Stimulated activated CD4-positive, alpha-beta T cell treated with anti-CD3 and anti-CD28 coated beads, Interleukin-2, amount 100 ng/mL, for 48 hours (primary cell): ENCODE measurements at regions not wholly inside any gene's neighbourhood (a gene's known extent, or its start where the extent isn't known, plus 50 kb on each side); places are given as distances from the start of the nearest gene placed in this dataset.
"Not testable (repeated sequence)": the region's sequence is repeated elsewhere in the genome, so short reads cannot be mapped to it uniquely, and the experiment has no call there.

Experiments used
- DNase-seq, 2 donors: peaks; one replicate each; pipeline ENCODE4 v3.0.0-alpha.2; 2020

DNA sequence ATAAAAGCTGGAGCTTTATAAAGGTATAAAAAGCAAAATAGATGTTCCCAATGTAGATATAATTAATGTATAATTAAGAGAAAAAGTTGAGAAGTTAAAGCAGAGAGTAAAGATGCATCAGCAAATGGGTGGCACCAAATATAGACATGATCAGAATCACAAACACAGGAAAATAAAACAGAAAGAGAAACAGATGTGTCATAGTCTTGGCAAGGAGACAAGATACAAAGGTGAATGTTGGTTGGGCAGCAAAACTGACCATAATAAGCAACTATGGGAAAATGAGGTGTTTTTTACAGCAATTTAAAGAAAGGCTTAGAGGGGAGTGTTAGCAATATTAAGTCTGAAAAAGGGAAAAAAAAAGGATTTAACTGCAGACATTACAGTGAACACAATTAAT lies 135.4 kb upstream of the CLEC14A start:
- DNase-seq, result no peak

DNA sequence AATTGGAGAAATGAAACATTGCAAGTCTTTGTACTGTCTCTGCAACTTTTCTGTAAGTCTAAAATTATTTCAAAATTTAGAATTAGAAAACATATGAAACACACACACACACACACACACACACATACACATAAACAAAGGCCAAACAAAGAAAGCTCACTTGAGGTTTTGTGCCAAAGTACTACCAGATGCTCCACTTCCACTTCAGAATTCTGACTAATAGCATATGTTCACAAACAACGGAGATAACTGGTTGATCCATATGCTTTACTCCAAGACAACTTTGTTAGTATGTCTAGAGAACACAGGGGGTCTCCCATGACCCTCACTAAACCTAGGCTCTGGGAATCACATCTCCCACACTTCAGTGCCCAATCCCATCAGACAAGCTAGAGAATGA lies 133.8 kb upstream of the CLEC14A start:
- DNase-seq, result no peak

DNA sequence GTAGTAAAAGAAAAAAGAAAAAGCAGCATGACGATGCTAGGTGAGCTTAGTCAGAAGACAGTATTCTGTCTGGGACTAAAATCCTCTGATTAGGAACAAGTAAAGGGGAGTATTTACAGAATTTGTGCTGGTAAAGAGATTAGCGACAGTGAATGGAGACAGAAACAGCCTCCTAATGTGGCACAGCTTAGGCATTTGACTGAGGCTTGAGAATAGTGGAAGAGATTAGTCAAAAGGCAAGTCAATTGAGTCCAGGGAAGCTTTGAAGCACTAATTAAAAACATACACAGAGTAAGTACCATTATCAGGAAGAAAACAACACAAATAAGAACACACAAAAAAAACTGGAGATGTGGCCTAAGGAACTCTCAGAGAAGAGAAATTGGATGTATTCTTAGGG lies 131.9 kb upstream of the CLEC14A start:
- DNase-seq, result no peak

DNA sequence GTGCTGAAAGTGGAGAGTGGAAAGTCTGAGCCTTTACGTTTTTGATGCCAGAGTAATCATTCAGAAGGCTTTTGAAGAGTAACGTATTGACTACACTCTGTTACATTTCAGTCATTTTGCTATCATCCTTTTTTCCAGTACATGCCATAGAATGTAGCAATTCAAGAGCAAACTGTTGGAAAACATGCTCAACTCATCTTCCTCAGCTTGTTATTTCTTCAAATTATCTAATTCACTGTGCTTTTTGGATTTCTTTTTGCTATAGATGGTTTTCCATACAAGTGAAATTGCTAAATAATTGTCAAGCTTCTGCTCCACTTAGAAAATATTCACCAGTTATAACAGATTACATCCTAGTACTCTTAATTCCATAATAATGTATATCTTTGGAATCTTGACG lies 129.9 kb upstream of the CLEC14A start:
- DNase-seq, result no peak

DNA sequence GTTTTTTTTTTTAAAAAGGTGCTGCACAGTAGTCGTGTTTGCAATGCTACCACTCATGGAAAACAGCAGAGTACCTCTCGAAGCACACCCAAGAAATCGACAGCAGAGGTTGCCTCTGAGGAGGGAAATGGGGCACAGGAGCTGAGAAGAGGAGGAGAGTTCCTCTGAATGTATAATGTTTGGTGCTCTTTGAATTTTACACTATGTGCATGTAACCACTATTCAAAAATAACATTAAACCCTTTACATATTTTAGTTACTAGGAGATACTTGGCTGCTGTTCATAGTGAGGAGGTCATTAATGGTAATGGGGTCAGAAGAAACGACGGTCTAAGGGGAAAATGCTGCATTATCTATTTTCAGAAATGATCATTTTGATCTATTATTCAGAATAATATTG lies 129.4 kb upstream of the CLEC14A start:
- DNase-seq, result no peak

DNA sequence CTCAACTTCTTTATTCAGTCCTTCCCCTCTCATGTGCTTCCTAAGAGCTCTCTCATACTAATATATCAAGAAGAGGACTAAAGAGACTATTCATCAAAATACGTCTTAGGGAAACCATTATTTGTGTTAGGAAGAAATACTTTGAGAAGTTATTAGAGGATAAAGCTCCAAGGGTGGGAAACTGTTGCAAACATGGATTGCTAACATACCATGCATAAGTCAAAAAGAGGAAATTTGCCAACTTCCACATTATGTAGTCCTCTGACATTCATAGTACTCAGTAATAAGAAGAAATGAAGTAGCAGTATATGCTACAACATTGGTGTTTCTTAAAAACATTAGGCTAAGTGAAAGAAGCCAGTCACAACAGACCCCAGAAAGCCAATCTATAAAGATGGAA lies 128.8 kb upstream of the CLEC14A start:
- no peak for DNase-seq

DNA sequence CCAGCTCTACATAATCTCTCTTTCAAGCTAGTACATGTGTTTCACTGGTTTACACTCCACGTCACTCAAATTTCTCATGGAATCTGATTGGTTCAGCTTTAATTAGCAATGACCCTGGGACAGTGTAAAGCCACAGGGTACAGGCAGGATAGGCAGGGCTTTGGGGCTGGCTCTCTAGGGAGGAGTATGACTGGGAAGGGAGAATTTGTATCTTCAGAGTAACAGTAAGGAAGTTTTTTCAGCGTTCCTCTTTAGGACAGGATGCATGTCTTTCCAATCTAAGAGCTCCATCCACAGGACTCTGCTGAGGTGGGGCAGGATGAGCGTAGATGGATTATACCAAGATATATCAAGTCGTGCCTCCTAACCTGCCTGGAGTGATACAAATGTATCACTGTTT lies 112.0 kb upstream of the CLEC14A start:
- no peak for DNase-seq

DNA sequence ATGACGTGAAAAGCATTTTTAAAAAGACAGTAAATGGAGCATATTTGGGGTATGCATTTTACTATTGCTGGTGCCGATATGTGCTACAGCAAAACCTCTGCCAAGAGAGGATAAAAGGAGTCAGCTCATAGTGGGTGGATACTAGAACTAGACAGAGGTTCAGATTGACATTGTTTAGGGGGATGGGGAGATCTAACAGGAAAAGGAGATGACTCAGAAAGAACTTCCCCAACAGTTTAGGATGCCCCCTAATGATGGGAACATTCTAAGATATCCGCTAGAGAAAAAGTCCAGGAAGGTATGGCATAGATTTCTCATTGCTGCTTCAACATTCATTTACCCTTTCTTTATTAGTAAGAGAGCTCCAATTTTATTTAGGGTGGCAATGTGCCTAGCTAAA lies 110.5 kb upstream of the CLEC14A start:
- no peak for DNase-seq

DNA sequence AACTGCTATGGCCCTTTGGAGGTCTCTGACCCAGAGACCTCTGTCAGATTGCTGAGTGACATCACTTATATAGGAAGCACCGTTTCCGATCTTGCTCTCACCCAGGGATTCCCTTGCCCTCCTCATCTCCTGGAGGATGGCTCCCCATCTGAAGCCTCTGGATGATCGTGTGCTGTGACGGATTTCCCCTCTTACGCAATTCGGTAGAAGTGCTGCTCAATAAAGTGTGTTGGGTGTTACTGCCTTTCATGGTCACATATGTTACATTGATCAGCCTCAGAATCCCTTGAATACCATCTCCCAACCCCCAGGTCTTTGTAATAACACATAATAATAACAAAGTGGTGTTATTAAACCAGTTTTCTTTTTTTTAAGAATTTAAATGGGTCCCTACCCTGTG lies 107.3 kb upstream of the CLEC14A start:
- no peak for DNase-seq

DNA sequence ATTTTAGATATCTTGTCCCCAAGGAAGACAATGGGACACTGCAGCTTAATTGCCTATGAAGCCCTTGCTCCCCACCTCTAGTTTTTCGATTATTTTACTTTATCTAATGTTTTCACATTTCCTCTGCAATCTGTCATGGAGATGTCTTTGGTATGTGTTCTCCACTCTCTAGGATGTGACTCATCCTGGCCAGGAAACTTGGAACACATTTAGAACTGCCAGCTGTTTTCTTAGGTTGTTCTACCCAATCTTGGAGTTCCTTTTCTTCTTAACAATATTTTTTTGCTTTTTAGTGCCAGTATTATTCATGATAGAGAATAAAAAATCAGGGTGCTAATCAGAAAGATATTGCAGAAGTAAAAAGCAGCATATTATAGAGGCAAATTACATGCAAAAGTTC lies 101.7 kb upstream of the CLEC14A start:
- no peak for DNase-seq

DNA sequence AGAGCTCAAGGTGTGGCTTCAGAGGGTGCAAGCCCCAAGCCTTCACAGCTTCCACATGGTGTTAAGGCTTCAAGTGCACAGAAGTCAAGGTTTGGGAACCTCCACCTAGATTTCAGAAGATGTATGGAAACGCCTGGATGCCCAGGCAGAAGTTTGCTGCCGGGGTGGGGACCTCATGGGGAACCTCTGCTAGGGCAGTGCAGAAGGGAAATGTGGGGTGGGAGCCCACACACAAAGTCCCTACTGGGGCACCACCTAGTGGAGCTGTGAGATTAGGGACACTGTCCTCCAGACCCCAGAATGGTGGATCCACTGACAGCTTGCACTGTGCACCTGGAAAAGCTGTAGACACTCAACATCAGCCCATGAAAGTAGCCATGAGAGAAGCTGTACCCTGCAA lies 99.6 kb upstream of the CLEC14A start:
- not testable (repeated sequence) for DNase-seq

DNA sequence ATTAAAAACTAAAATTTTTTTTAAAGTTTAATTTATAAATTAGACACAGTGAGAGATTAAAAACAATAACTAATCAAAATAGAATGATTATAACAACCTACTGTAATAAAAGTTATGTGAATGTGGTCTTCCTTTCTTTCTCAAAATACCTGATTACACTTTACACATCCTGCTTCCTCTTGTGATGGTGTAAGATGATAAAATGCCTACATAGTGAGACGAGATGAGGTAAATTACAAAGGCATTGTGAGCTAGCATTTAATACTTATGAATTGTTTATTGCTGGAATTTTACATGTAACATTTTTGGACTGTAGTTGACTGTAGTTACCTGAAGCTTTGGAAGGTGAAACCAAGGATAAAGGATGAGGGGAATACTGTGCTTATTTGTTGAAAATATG lies 94.2 kb upstream of the CLEC14A start:
- DNase-seq, result no peak

DNA sequence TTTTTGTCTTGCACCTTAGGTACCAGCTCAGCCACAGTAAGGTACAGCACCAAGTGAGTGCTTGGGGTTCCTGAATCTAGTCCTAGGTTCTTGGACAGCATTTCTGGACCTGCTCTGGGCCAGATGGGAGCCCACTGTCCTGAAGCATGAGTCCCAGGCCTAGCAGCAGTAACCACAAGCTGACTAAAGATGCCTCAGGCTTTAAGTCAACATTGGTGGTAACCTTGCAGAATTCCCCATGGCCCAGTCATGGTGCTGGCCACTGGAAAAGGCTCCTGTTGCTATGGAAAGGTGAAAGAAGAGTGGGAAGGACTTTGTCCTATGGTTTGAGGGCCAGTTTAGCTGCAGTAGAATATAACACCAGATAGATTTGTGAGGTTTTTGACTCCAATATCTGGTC lies 86.9 kb upstream of the CLEC14A start:
- DNase-seq, result no peak

DNA sequence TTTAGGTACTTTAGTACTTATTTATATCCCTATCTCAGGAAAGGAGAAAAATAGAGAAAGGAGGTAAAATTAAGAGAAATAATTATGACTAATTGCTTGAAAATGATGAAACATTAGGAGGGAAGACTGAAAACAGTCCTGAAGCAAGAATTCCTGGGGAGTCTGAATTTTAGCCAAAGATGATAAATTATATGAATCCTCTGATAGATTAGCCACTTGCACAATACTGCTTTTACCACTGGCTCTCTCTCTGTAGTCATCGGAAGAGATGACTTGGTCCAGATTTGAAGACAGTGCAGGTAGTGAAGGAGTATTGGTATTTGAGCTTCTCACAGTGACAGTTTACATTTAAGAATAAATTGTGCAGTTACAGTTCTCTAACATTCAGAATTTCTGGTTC lies 83.8 kb upstream of the CLEC14A start:
- no peak for DNase-seq

DNA sequence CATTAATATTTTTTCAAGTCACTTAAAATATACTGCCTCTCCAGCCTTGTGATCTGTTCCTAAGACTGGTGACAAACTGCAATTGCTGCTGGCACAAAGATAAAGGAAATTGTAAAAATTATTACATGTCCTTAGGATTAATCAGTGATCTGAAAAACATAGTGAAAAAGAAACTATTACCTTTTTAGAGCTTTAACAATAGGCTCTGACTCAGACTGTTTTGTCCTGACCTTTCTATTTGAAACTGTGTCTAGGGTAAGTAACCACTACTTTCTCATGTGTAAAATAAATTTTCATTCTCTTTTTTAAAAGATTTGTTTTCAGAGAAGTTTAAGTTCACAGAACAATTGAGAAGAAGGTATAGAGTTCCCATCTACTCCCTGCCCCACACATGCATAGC lies 80.4 kb upstream of the CLEC14A start:
- no peak for DNase-seq

DNA sequence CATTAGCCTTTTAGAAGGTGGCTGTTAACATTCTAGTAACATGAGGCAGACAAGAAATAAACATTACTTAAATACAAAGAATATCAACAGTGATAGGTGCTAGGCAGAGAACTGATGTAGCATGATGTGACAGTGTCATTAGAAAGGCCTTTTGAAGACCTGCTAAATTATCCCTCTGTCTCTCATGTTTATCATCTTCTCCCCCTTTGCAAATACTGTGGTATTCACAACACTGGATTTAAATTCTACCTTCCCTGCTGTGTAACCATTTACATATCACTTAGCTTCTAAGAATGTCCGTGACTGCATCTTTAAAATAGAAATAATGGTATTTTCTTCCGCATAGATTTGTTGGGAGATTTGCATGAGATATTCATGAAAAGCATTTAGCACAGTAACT lies 74.4 kb upstream of the CLEC14A start:
- no peak for DNase-seq

DNA sequence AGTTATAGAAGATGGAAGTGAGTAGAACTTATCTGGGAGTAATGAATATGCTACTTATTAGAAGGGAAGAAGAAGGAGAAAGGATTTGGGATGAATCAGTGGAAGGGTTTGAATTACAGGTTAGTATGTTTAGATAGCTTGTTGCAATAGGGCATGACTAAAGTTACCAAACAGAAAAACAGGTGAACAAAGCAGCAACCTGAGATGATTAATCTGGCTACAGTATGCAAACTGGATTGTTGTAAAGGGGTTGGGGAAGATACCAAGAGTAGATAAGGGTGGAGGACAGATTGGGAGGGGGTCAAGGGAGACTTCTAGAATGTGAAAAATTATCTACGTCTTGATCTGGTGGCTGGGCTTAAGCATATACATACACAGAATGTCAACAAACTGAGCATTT lies 73.4 kb upstream of the CLEC14A start:
- no peak for DNase-seq

DNA sequence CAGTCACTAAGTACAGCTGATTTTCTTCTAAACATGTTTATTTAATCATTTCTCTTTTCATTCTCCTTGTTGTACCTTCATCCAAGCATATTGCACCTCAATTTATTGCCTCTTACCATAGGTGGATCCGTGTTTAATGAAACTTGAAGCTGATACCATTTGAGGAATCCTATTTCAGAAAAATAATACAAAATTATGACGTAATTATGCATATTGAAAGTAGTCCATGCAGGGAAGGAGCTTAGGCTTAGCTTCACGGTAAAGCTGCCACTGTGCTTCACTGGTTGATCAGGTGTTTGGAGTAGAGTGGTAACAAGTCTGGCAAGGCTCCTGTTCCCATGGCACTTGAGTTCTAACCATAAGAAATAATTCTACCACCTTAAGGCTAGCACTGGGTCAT lies 61.0 kb upstream of the CLEC14A start:
- DNase-seq, result no peak

DNA sequence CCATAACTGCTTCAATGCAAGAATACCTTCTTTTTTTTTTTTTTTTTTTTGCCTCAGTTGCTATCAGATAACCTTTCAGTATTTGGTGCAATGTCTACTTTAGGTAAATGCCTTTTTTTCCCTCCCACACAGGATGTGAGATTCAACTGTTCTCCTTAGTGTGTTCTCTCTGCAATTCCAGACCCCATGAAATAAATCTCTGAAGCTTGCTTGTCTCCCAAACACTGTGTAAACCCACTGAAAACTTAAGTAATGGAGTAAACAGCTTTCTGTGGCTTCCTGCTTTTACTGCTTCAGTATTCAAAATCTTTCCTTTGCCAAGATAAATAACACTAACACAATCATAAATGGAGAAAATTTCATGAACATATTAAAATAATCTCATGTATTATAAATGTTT lies 55.8 kb upstream of the CLEC14A start:
- DNase-seq, result no peak

DNA sequence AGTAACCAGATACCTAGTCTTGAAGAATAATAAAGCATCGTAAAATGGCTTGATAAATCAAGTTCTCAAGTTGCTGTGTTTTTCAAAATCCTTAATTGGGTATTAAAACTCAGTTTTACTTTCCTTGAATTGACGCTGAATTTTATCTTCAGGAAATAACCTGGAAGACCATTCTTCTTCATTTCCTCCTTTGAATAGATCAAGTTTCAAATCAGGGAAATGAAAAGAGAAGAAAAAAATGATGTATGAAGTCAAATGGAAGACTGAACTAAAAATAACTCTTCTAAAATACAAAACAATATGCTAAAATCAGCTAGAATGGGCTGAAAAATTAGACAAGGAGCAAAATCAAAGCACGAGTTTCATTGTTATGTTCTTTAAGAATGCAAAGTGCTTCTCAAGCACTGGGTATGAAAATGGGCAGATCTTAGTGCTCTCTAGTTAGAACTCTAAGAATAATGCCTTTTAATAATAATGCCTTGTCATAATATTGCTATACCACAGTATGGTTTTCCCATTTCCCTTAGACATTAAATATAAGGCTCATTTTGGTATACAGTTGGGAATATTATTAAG lies 54.6 kb upstream of the CLEC14A start:
- no peak for DNase-seq

DNA sequence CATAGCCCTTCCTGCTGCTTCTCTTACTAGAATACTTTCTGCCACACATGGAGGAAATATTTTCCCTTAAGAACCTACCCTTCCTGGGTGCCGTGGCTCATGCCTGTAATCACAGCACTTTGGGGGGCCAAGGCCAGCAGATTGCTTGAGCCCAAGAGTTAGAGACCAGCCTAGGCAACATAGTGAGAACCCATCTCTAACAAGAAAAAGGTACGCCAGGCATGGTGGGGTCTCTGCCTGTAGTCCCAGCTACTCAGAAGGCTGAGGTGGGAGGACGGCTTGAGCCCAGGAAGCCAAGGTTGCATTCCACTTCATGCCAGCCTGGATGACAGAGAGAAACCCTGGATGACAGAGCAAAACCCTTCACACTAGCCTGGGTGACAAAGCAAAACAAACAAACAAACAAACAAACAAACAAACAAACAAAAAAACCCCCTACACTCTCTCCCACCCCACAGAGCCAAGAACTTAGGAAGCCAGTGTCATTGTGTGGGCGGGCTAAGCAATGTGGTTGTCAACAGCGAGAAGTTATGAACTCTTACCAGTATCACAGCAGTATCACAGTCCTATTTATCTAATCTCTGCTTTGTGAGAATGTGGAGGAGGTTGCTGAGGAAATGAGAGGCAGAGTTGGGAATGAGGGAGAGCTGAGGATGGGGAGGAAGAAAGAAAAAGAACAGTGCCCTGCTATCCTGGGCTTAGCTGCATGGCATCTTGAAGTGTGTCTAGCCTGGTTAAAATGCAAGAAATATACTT lies 53.8 kb upstream of the CLEC14A start:
- DNase-seq, result no peak
